ENCODE measurements at regions not wholly inside any gene's neighbourhood (a gene's known extent, or its start where the extent isn't known, plus 50 kb on each side); places are given as distances from the start of the nearest gene placed in this dataset.
A peak's percentile ranks its signal among the peaks of the same experiment; 100 is the strongest.

GRCh38 chr1:119286587-119287181 is 81.9 kb upstream of the HAO2 start (continued):
- no peak for TF ChIP-seq ZNF384 (IDR thresholded peaks at IDR 0.05; ENCODE audit: borderline replicate concordance, low read depth, low read length)
- TF ChIP-seq SMAD5 (IDR thresholded peaks at IDR 0.05; ENCODE audit: low read depth): no peak
- TF ChIP-seq, protein P1, sequence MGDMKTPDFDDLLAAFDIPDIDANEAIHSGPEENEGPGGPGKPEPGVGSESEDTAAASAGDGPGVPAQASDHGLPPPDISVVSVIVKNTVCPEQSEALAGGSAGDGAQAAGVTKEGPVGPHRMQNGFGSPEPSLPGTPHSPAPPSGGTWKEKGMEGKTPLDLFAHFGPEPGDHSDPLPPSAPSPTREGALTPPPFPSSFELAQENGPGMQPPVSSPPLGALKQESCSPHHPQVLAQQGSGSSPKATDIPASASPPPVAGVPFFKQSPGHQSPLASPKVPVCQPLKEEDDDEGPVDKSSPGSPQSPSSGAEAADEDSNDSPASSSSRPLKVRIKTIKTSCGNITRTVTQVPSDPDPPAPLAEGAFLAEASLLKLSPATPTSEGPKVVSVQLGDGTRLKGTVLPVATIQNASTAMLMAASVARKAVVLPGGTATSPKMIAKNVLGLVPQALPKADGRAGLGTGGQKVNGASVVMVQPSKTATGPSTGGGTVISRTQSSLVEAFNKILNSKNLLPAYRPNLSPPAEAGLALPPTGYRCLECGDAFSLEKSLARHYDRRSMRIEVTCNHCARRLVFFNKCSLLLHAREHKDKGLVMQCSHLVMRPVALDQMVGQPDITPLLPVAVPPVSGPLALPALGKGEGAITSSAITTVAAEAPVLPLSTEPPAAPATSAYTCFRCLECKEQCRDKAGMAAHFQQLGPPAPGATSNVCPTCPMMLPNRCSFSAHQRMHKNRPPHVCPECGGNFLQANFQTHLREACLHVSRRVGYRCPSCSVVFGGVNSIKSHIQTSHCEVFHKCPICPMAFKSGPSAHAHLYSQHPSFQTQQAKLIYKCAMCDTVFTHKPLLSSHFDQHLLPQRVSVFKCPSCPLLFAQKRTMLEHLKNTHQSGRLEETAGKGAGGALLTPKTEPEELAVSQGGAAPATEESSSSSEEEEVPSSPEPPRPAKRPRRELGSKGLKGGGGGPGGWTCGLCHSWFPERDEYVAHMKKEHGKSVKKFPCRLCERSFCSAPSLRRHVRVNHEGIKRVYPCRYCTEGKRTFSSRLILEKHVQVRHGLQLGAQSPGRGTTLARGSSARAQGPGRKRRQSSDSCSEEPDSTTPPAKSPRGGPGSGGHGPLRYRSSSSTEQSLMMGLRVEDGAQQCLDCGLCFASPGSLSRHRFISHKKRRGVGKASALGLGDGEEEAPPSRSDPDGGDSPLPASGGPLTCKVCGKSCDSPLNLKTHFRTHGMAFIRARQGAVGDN (IDR thresholded peaks at IDR 0.05): 0 out of 2 replicates have a peak, but pooled peaks have one; percentile 35
- no peak for TF ChIP-seq NRF1 (conservative IDR thresholded peaks at IDR 0.05; ENCODE audit: low read depth, low read length)
- TF ChIP-seq YY1 (IDR thresholded peaks at IDR 0.05; ENCODE audit: low read depth, low read length): peak; percentile 37; the same call in 1 of the 2 replicates
- no peak for TF ChIP-seq ESRRA (IDR thresholded peaks at IDR 0.05; ENCODE audit: low read length)
- TF ChIP-seq, protein P2, sequence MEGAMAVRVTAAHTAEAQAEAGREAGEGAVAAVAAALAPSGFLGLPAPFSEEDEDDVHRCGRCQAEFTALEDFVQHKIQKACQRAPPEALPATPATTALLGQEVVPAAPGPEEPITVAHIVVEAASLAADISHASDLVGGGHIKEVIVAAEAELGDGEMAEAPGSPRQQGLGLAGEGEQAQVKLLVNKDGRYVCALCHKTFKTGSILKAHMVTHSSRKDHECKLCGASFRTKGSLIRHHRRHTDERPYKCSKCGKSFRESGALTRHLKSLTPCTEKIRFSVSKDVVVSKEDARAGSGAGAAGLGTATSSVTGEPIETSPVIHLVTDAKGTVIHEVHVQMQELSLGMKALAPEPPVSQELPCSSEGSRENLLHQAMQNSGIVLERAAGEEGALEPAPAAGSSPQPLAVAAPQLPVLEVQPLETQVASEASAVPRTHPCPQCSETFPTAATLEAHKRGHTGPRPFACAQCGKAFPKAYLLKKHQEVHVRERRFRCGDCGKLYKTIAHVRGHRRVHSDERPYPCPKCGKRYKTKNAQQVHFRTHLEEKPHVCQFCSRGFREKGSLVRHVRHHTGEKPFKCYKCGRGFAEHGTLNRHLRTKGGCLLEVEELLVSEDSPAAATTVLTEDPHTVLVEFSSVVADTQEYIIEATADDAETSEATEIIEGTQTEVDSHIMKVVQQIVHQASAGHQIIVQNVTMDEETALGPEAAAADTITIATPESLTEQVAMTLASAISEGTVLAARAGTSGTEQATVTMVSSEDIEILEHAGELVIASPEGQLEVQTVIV (IDR thresholded peaks at IDR 0.05; ENCODE audit: borderline replicate concordance, partially characterized antibody): no peak
- TF ChIP-seq SKIL (IDR thresholded peaks at IDR 0.05; ENCODE audit: low read depth, poor library complexity, severe bottlenecking): peak; percentile 18

Measured in GM12878 (cell line).